A549 (cell line): ENCODE measurements at regions not wholly inside any gene's neighbourhood (a gene's known extent, or its start where the extent isn't known, plus 50 kb on each side); places are given as distances from the start of the nearest gene placed in this dataset.

Source experiments
- ATAC-seq, 2 experiments: fragments of 200-7000 bp in 1 of 2; fragments of >200 bp in 1 of 2; cut with Nextera tagmentation in 1 of 2; cut with Tn5 transposase in 1 of 2; 3 replicates each; pipeline versions ENCODE4 v1.8.0 to v1.9.1; 2018 to 2020; ENCODE audit warnings: mild to moderate bottlenecking in 1 of 2, moderate library complexity in 1 of 2
- CTCF ChIA-PET: fragments of 300-600 bp; sonication (Branson Sonifier 250); formaldehyde crosslinking; extraction: SDS; loops from one replicate; lab custom pipeline; 2021; ENCODE audit warnings: antibody characterized with exemption, inconsistent platforms; lab: Yijun Ruan, JAX
- POLR2A ChIA-PET: fragments of 350-600 bp; formaldehyde crosslinking; extraction: SDS; loops from one replicate; lab custom pipeline; 2021; ENCODE audit warnings: antibody characterized with exemption, inconsistent platforms; lab: Yijun Ruan, JAX
- DNase-seq, 2 experiments: peaks; one replicate each; pipeline versions ENCODE4 v3.0.0 to v3.0.0-alpha.2; 2011 to 2016; ENCODE audit warnings: low read depth in 1 of 2, low spot score in 1 of 2
- FAIRE-seq: peaks from 2 replicates; lab custom pipeline; 2011; peaks lifted over from hg19 to GRCh38; lab: Jason Lieb, UNC
- H3K27ac ChIP-seq, 2 experiments: fragments of >200 bp; sonication (Bioruptor Twin); formaldehyde crosslinking; 3 replicates each; pipeline ENCODE4 v1.5.1; 2016 to 2017
- H3K4me1 ChIP-seq: fragments of >200 bp; sonication (Bioruptor Twin); formaldehyde crosslinking; 3 replicates; pipeline ENCODE4 v1.6.1; 2016
- H3K4me2 ChIP-seq: fragments of >200 bp; sonication (Bioruptor Twin); formaldehyde crosslinking; 3 replicates; pipeline ENCODE4 v1.6.1; 2016
- H3K4me3 ChIP-seq: fragments of >200 bp; sonication (Bioruptor Twin); formaldehyde crosslinking; 3 replicates; pipeline ENCODE4 v1.5.1; 2016
- H3K9me3 ChIP-seq: fragments of >200 bp; sonication (Bioruptor Twin); formaldehyde crosslinking; 3 replicates; pipeline ENCODE4 v1.6.1; 2016
- CHD2 ChIP-seq: fragments of 150-350 bp; IDR thresholded peaks from 2 replicates; pipeline ENCODE4 v1.6.1; 2014; ENCODE audit warnings: low read length; ENCODE audit not compliant: partially characterized antibody
- EHMT2 ChIP-seq: fragments of 200-600 bp; sonication (generic); IDR thresholded peaks from 2 replicates; pipeline ENCODE4 v1.6.1; 2016; ENCODE audit warnings: antibody characterized with exemption, low read depth, mild to moderate bottlenecking, moderate library complexity
- GATA3 ChIP-seq: IDR thresholded peaks from 2 replicates; pipeline ENCODE4 v1.6.1; 2012; ENCODE audit warnings: borderline replicate concordance
- HDAC2 ChIP-seq: fragments of 200-600 bp; sonication (generic); IDR thresholded peaks from 2 replicates; pipeline ENCODE4 v1.6.1; 2016
- JUN ChIP-seq, 2 experiments: fragments of >200 bp; sonication (Bioruptor Twin); formaldehyde crosslinking; IDR thresholded peaks; 2 replicates in 1 of 2; 3 replicates in 1 of 2; pipeline ENCODE4 v1.6.1; 2016 to 2017
- JUNB ChIP-seq: fragments of >200 bp; sonication (Bioruptor Twin); formaldehyde crosslinking; IDR thresholded peaks from 2 replicates; pipeline ENCODE4 v1.6.1; 2016
- MAFK ChIP-seq: fragments of 450-650 bp; IDR thresholded peaks from 2 replicates; pipeline ENCODE4 v1.6.1; 2014; ENCODE audit not compliant: partially characterized antibody
- MYC ChIP-seq: IDR thresholded peaks from 2 replicates; pipeline ENCODE4 v1.6.1; 2012; ENCODE audit warnings: mild to moderate bottlenecking, inconsistent platforms, low read length, improper control_type of control experiment, borderline replicate concordance
- NR3C1 ChIP-seq: fragments of >200 bp; sonication (Bioruptor Twin); formaldehyde crosslinking; IDR thresholded peaks from 3 replicates; pipeline ENCODE4 v1.6.1; 2017
- RARB ChIP-seq: fragments of 250-450 bp; sonication (Bioruptor Pico); IDR thresholded peaks from 2 replicates; pipeline ENCODE4 v1.8.0; 2021; ENCODE audit warnings: mild to moderate bottlenecking, moderate library complexity
- WGBS: methylation state at CpG from one replicate; pipeline ENCODE4 v1.1.6; 2017; ENCODE audit errors: missing lambda C conversion rate; 5-methylcytosine and 5-hydroxymethylcytosine counted together
- TF ChIP-seq, protein P1 (sequence below): IDR thresholded peaks from 2 replicates; pipeline ENCODE4 v1.6.1; 2012
- TF ChIP-seq, protein P2 (sequence below): fragments of >200 bp; sonication (Bioruptor Twin); formaldehyde crosslinking; IDR thresholded peaks from 3 replicates; pipeline ENCODE4 v1.6.1; 2016
- TF ChIP-seq, protein P3 (sequence below): fragments of >200 bp; sonication (Bioruptor Twin); formaldehyde crosslinking; IDR thresholded peaks from 3 replicates; pipeline ENCODE4 v1.5.1; 2016
- TF ChIP-seq, protein P4 (sequence below): fragments of 250-450 bp; sonication (Bioruptor Pico); IDR thresholded peaks from 2 replicates; pipeline ENCODE4 v1.5.0; 2020; ENCODE audit warnings: low read depth, mild to moderate bottlenecking, moderate library complexity
- TF ChIP-seq, protein P5 (sequence below): fragments of >200 bp; sonication (Bioruptor Twin); formaldehyde crosslinking; IDR thresholded peaks from 2 replicates; pipeline ENCODE4 v1.6.1; 2016

DNA sequence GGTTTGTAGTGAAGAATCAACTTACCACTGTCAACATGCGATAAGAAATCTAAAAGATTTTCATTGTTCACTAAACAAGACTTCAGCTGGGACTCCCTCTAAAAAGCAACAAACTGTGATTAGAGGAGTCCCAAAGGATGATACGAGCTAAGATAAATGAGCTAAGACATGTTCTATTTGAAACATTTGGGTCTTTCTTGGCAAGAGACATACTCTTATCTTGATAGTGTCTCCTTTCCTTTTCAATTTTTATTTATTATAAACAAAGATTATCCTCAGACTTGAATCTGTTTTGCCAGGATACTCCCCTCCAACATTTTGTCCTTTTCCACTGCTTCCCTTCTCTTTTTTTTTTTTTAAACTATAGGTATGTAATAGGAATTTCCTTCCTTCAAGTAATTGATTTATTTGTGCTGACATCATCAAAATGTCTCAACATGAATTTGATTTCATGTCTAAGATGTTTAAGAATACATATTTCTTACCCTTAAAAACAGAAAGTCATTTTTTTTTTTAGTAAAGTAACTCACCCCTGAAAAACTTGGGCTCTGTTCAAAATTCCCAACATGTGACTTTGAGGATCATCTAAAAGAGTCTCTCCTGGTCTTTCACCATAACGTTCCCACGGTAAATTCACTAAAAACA lies 158.4 kb upstream of the NRP1 start:
- FAIRE-seq (no peak), DNase-seq (no peak), ATAC-seq (no peak)
- 87% methylated on average over 4 of the region's 4 CpGs for WGBS
- Histone ChIP-seq H3K4me3 (no peak overlapping the region), H3K4me1 (no peaks in the 10 kb centered on the region), H3K4me2 (no peak overlapping the region), H3K9me3 (no peaks in the 10 kb centered on the region), H3K27ac (no peak overlapping the region)
- CTCF ChIA-PET: interaction anchor here (1.4 kb wide), 1 partner anchor 57 kb away, joined by 4 read pairs; no protein-coding TSS in a partner anchor
- POLR2A ChIA-PET: no interaction called here
- TF ChIP-seq NR3C1 (no peak), MAFK (peak; percentile 95)

DNA sequence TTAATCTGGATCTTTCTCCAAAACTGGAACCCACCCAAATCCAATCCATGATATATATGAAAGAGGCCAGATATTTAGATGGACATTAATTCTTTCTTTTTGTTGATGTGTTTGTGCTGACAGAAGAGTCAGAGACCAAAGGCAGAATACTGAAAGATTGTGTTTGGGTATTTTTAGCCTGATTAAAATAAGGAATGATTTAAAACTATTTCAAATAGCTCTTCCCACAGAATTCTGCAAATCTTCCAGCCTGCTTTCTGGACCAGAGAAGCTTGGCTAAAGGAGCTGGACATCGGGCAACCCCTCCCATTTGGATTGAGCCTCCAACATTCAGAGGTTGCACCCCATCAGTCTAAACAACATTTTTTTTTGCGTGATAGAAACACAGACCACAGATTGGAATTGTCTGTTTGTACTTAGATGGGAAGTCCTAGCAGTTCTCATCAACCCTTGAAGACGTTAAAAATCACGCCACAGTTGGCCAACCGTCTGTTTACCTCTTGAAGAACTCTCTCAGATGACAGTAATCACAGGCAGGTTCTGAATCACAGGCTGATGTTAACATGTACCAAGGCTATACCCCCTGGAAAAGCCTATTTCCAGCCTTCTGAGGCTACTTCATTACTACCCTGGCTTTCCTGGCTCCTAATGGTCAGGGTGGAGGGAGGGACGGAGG lies 155.2 kb upstream of the NRP1 start:
- TF ChIP-seq CHD2 (no peak), MYC (no peak), EHMT2 (no peak), HDAC2 (no peak), RARB (no peak), JUNB (no peak), GATA3 (no peak), JUN (IDR thresholded peaks at IDR 0.05) (no peak), NR3C1 (no peak)
- TF ChIP-seq, protein P1, sequence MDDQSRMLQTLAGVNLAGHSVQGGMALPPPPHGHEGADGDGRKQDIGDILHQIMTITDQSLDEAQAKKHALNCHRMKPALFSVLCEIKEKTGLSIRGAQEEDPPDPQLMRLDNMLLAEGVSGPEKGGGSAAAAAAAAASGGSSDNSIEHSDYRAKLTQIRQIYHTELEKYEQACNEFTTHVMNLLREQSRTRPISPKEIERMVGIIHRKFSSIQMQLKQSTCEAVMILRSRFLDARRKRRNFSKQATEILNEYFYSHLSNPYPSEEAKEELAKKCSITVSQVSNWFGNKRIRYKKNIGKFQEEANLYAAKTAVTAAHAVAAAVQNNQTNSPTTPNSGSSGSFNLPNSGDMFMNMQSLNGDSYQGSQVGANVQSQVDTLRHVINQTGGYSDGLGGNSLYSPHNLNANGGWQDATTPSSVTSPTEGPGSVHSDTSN: no peak
- TF ChIP-seq, protein P2, sequence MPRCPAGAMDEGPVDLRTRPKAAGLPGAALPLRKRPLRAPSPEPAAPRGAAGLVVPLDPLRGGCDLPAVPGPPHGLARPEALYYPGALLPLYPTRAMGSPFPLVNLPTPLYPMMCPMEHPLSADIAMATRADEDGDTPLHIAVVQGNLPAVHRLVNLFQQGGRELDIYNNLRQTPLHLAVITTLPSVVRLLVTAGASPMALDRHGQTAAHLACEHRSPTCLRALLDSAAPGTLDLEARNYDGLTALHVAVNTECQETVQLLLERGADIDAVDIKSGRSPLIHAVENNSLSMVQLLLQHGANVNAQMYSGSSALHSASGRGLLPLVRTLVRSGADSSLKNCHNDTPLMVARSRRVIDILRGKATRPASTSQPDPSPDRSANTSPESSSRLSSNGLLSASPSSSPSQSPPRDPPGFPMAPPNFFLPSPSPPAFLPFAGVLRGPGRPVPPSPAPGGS: no peak
- TF ChIP-seq, protein P3, sequence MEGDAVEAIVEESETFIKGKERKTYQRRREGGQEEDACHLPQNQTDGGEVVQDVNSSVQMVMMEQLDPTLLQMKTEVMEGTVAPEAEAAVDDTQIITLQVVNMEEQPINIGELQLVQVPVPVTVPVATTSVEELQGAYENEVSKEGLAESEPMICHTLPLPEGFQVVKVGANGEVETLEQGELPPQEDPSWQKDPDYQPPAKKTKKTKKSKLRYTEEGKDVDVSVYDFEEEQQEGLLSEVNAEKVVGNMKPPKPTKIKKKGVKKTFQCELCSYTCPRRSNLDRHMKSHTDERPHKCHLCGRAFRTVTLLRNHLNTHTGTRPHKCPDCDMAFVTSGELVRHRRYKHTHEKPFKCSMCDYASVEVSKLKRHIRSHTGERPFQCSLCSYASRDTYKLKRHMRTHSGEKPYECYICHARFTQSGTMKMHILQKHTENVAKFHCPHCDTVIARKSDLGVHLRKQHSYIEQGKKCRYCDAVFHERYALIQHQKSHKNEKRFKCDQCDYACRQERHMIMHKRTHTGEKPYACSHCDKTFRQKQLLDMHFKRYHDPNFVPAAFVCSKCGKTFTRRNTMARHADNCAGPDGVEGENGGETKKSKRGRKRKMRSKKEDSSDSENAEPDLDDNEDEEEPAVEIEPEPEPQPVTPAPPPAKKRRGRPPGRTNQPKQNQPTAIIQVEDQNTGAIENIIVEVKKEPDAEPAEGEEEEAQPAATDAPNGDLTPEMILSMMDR: no peak
- TF ChIP-seq, protein P4, sequence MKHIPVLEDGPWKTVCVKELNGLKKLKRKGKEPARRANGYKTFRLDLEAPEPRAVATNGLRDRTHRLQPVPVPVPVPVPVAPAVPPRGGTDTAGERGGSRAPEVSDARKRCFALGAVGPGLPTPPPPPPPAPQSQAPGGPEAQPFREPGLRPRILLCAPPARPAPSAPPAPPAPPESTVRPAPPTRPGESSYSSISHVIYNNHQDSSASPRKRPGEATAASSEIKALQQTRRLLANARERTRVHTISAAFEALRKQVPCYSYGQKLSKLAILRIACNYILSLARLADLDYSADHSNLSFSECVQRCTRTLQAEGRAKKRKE (CRISPR knock-in tag): no peak
- TF ChIP-seq, protein P5, sequence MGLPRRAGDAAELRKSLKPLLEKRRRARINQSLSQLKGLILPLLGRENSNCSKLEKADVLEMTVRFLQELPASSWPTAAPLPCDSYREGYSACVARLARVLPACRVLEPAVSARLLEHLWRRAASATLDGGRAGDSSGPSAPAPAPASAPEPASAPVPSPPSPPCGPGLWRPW: no peak
- TF ChIP-seq, all 56 proteins: peak for 0
- Histone ChIP-seq H3K9me3 (no peaks in the 10 kb centered on the region), H3K4me3 (no peak overlapping the region), H3K4me2 (no peak overlapping the region), H3K27ac (no peak overlapping the region), H3K4me1 (peaks cover 6% of the 10 kb centered on the region; the same call in 2 of the 3 replicates)
- no peak for ATAC-seq
- POLR2A ChIA-PET: no interaction called here
- DNase-seq: no peak
- WGBS: 88% methylated on average over 6 of the region's 6 CpGs
- no peak for FAIRE-seq
- CTCF ChIA-PET: interaction anchor here (1.0 kb wide), 1 partner anchor 10 kb away, joined by 3 read pairs; no protein-coding TSS in a partner anchor
